GM12878 (cell line): ENCODE measurements at regions not wholly inside any gene's neighbourhood (a gene's known extent, or its start where the extent isn't known, plus 50 kb on each side); places are given as distances from the start of the nearest gene placed in this dataset.

Source experiments
- ATAC-seq: fragments of 200-7000 bp; cut with Tn5 transposase; 3 replicates; pipeline ENCODE4 v1.9.1; 2020; ENCODE audit warnings: mild to moderate bottlenecking, moderate library complexity
- BruUV-seq: library from RNA; stranded (reverse); fragments of 400-500 nt; replicated peaks from 2 replicates; lab custom pipeline; 2021; lab: Mats Ljungman, UMichigan
- CTCF ChIA-PET: fragments of 300-600 bp; sonication (Branson Sonifier 250); formaldehyde crosslinking; extraction: SDS; loops from one replicate; lab custom pipeline; 2021; ENCODE audit warnings: inconsistent platforms; lab: Yijun Ruan, JAX
- POLR2A ChIA-PET: fragments of 350-600 bp; formaldehyde crosslinking; extraction: SDS; loops from one replicate; lab custom pipeline; 2021; ENCODE audit warnings: inconsistent platforms; lab: Charles Lee
- RAD21 ChIA-PET: fragments of 300-600 bp; sonication (Branson Sonifier 250); formaldehyde crosslinking; loops from one replicate; lab custom pipeline; 2023; ENCODE audit warnings: antibody characterized with exemption; ENCODE audit not compliant: unreplicated experiment; lab: Charles Lee
- SMC1A ChIA-PET: fragments of 300-600 bp; sonication (Branson Sonifier 250); formaldehyde crosslinking; loops from one replicate; lab custom pipeline; 2023; ENCODE audit not compliant: unreplicated experiment, uncharacterized antibody; lab: Charles Lee
- DNase-seq: peaks from one replicate; pipeline ENCODE4 v3.0.0-alpha.2; 2011; ENCODE audit warnings: low read depth, low spot score
- FAIRE-seq: peaks from 3 replicates; lab custom pipeline; 2011; peaks lifted over from hg19 to GRCh38; lab: Jason Lieb, UNC
- H2AFZ ChIP-seq: 2 replicates; pipeline ENCODE4 v1.6.0; 2011; ENCODE audit warnings: low read depth, low read length, control low read depth; ENCODE audit not compliant: control insufficient read depth
- H3K27ac ChIP-seq: 2 replicates; pipeline ENCODE4 v1.5.1; 2011; ENCODE audit warnings: control low read depth; ENCODE audit not compliant: control insufficient read depth, insufficient read depth
- H3K27me3 ChIP-seq, 2 experiments: replicated peaks in 1 of 2; 2 replicates each; pipeline versions ENCODE4 v1.6.0 to v1.6.1; 2011; ENCODE audit warnings: low read length in 1 of 2; ENCODE audit not compliant: control insufficient read depth in 2 of 2, insufficient read depth in 2 of 2
- H3K36me3 ChIP-seq, 2 experiments: 2 replicates each; pipeline ENCODE4 v1.5.1; 2011; ENCODE audit warnings: low read length in 1 of 2; ENCODE audit not compliant: control insufficient read depth in 2 of 2, insufficient read depth in 2 of 2
- H3K4me1 ChIP-seq: 2 replicates; pipeline ENCODE4 v1.6.1; 2011; ENCODE audit warnings: mild to moderate bottlenecking, low read length, moderate library complexity, mixed read lengths; ENCODE audit not compliant: control insufficient read depth, insufficient read depth
- H3K4me2 ChIP-seq: 2 replicates; pipeline ENCODE4 v1.6.0; 2011; ENCODE audit warnings: control low read depth; ENCODE audit not compliant: control insufficient read depth, insufficient read depth
- H3K4me3 ChIP-seq: fragments of 200-600 bp; sonication (generic); 2 replicates; pipeline ENCODE4 v1.5.1; 2016
- H3K79me2 ChIP-seq: 2 replicates; pipeline ENCODE4 v1.6.0; 2011; ENCODE audit warnings: low read length; ENCODE audit not compliant: control insufficient read depth, insufficient read depth
- H3K9ac ChIP-seq: 2 replicates; pipeline ENCODE4 v1.8.0; 2011; ENCODE audit warnings: low read length, control low read depth, mixed read lengths; ENCODE audit not compliant: control insufficient read depth, insufficient read depth
- H3K9me3 ChIP-seq: replicated peaks from 3 replicates; pipeline ENCODE4 v1.5.1; 2011; ENCODE audit warnings: mild to moderate bottlenecking, low read length; ENCODE audit not compliant: control insufficient read depth, insufficient read depth
- H4K20me1 ChIP-seq: 2 replicates; pipeline ENCODE4 v1.6.0; 2011; ENCODE audit not compliant: control insufficient read depth, insufficient read depth
- FOXM1 ChIP-seq: IDR thresholded peaks from 2 replicates; pipeline ENCODE4 v1.6.1; 2012; ENCODE audit warnings: low read depth, mild to moderate bottlenecking, inconsistent platforms, low read length, moderate library complexity
- IRF4 ChIP-seq: IDR thresholded peaks from 2 replicates; pipeline ENCODE4 v1.6.1; 2011; ENCODE audit warnings: low read depth, low read length
- KAT2A ChIP-seq: conservative IDR thresholded peaks from 2 replicates; pipeline ENCODE4 v1.6.1; 2011; ENCODE audit warnings: low read depth, low read length; ENCODE audit not compliant: control insufficient read depth
- NR2F1 ChIP-seq: fragments of 450-650 bp; conservative IDR thresholded peaks from 2 replicates; pipeline ENCODE4 v1.6.1; 2017; ENCODE audit warnings: mild to moderate bottlenecking
- POLR2AphosphoS5 ChIP-seq: IDR thresholded peaks from 2 replicates; pipeline ENCODE4 v1.6.1; 2011; ENCODE audit warnings: mild to moderate bottlenecking, low read length, inconsistent platforms
- SMC3 ChIP-seq: IDR thresholded peaks from 2 replicates; pipeline ENCODE4 v1.6.1; 2011; ENCODE audit warnings: low read length, improper control_type of control experiment, borderline replicate concordance
- SP1 ChIP-seq: IDR thresholded peaks from one replicate; pipeline ENCODE4 v1.6.1; 2011; ENCODE audit warnings: low read depth, low read length
- ZNF274 ChIP-seq: IDR thresholded peaks from one replicate; pipeline ENCODE4 v1.8.0; 2011; ENCODE audit not compliant: insufficient read length, insufficient read depth
- ZNF384 ChIP-seq: IDR thresholded peaks from 2 replicates; pipeline ENCODE4 v1.6.1; 2012; ENCODE audit warnings: low read depth, mild to moderate bottlenecking, low read length, improper control_type of control experiment, borderline replicate concordance
- WGBS: methylation state at CpG from one replicate; pipeline ENCODE4 v1.1.6; 2016; ENCODE audit warnings: low lambda C conversion rate; ENCODE audit not compliant: insufficient replicate concordance, insufficient coverage; ENCODE audit errors: missing lambda C conversion rate; 5-methylcytosine and 5-hydroxymethylcytosine counted together
- in situ Hi-C: fragments of 300-500 bp; cut with MboI; formaldehyde crosslinking; loops from 9 replicates; pipeline ENCODE4 v1.14.3; 2018; ENCODE audit warnings: mixed read lengths
- intact Hi-C: fragments of 100-400 bp; cut with micrococcal nuclease; formaldehyde crosslinking; loops from one replicate; pipeline ENCODE4 v1.14.2; 2022; ENCODE audit not compliant: unreplicated experiment
- TF ChIP-seq, protein P1 (sequence below): fragments of 450-650 bp; IDR thresholded peaks from 2 replicates; pipeline ENCODE4 v1.6.1; 2014; ENCODE audit warnings: mild to moderate bottlenecking
- TF ChIP-seq, protein P2 (sequence below): IDR thresholded peaks from 2 replicates; pipeline ENCODE4 v1.6.1; 2012; ENCODE audit warnings: low read depth, low read length, improper control_type of control experiment
- TF ChIP-seq, protein P3 (sequence below): IDR thresholded peaks from 2 replicates; pipeline ENCODE4 v1.6.1; 2012; ENCODE audit warnings: mild to moderate bottlenecking, low read depth, low read length
- TF ChIP-seq, protein P4 (sequence below): fragments of 450-650 bp; IDR thresholded peaks from 2 replicates; pipeline ENCODE4 v1.6.1; 2017; ENCODE audit warnings: mild to moderate bottlenecking, low read depth, inconsistent platforms; ENCODE audit not compliant: poor library complexity, severe bottlenecking
- TF ChIP-seq, protein P5 (sequence below): fragments of 450-650 bp; IDR thresholded peaks from 2 replicates; pipeline ENCODE4 v1.6.1; 2017; ENCODE audit warnings: mild to moderate bottlenecking, moderate library complexity

DNA sequence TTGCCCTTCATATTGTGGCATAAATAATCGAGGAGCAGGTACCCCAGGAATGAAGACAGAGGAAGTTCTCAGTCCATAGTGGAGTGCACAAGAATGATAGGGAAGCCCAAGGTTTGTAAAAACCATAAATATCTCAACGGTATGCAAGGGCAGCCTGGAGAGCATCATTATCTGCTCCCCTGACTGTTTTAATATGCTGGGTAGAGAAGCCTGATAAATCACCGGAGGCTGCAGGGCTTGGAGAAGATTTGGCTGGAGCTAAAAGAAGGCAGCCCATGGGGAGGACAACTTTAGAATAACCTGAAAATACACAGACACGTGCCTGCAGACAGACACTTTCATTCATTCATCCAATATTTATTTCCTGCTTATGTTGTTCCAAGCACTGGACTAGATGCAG lies 205.2 kb upstream of the RPL38 start:
- H3K4me3 ChIP-seq = no peak overlapping the region
- ChIA-PET SMC1A (no interaction called here), CTCF (interaction anchor here (1.0 to 1.2 kb wide), 4 partner anchors 11 to 568 kb away, joined by 3 to 4 read pairs (median 3); no protein-coding TSS in a partner anchor), POLR2A (no interaction called here), RAD21 (no interaction called here)
- H4K20me1 ChIP-seq = no peaks in the 10 kb centered on the region
- DNase-seq (no peak), FAIRE-seq (no peak), ATAC-seq (no peak)
- no peak overlapping the region for H2AFZ ChIP-seq
- no TSS peak for BruUV-seq
- WGBS = 16% methylated on average over 4 of the region's 4 CpGs
- intact Hi-C loops (loop anchor here (10.0 kb wide), 1 partner anchor 177 kb away; no protein-coding TSS in a partner anchor), in situ Hi-C loops (no loop called here)
- H3K9me3 ChIP-seq = no peaks in the 10 kb centered on the region
- no peak overlapping the region for H3K9ac ChIP-seq
- H3K79me2 ChIP-seq = no peaks in the 10 kb centered on the region
- no peak overlapping the region for H3K27ac ChIP-seq
- H3K27me3 ChIP-seq = no peaks in the 10 kb centered on the region; a peak in 1 of 4 replicates
- no peaks in the 10 kb centered on the region for H3K4me1 ChIP-seq
- H3K4me2 ChIP-seq = no peak overlapping the region
- H3K36me3 ChIP-seq = no peaks in the 10 kb centered on the region
- TF ChIP-seq POLR2AphosphoS5 (no peak), SP1 (no peak), IRF4 (no peak), ZNF384 (no peak), KAT2A (no peak), SMC3 (no peak), FOXM1 (no peak), ZNF274 (no peak), NR2F1 (no peak)
- TF ChIP-seq, protein P1, sequence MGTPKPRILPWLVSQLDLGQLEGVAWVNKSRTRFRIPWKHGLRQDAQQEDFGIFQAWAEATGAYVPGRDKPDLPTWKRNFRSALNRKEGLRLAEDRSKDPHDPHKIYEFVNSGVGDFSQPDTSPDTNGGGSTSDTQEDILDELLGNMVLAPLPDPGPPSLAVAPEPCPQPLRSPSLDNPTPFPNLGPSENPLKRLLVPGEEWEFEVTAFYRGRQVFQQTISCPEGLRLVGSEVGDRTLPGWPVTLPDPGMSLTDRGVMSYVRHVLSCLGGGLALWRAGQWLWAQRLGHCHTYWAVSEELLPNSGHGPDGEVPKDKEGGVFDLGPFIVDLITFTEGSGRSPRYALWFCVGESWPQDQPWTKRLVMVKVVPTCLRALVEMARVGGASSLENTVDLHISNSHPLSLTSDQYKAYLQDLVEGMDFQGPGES = no peak
- TF ChIP-seq, protein P2, sequence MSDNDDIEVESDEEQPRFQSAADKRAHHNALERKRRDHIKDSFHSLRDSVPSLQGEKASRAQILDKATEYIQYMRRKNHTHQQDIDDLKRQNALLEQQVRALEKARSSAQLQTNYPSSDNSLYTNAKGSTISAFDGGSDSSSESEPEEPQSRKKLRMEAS = no peak
- TF ChIP-seq, protein P3, sequence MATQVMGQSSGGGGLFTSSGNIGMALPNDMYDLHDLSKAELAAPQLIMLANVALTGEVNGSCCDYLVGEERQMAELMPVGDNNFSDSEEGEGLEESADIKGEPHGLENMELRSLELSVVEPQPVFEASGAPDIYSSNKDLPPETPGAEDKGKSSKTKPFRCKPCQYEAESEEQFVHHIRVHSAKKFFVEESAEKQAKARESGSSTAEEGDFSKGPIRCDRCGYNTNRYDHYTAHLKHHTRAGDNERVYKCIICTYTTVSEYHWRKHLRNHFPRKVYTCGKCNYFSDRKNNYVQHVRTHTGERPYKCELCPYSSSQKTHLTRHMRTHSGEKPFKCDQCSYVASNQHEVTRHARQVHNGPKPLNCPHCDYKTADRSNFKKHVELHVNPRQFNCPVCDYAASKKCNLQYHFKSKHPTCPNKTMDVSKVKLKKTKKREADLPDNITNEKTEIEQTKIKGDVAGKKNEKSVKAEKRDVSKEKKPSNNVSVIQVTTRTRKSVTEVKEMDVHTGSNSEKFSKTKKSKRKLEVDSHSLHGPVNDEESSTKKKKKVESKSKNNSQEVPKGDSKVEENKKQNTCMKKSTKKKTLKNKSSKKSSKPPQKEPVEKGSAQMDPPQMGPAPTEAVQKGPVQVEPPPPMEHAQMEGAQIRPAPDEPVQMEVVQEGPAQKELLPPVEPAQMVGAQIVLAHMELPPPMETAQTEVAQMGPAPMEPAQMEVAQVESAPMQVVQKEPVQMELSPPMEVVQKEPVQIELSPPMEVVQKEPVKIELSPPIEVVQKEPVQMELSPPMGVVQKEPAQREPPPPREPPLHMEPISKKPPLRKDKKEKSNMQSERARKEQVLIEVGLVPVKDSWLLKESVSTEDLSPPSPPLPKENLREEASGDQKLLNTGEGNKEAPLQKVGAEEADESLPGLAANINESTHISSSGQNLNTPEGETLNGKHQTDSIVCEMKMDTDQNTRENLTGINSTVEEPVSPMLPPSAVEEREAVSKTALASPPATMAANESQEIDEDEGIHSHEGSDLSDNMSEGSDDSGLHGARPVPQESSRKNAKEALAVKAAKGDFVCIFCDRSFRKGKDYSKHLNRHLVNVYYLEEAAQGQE = no peak
- TF ChIP-seq, protein P4, sequence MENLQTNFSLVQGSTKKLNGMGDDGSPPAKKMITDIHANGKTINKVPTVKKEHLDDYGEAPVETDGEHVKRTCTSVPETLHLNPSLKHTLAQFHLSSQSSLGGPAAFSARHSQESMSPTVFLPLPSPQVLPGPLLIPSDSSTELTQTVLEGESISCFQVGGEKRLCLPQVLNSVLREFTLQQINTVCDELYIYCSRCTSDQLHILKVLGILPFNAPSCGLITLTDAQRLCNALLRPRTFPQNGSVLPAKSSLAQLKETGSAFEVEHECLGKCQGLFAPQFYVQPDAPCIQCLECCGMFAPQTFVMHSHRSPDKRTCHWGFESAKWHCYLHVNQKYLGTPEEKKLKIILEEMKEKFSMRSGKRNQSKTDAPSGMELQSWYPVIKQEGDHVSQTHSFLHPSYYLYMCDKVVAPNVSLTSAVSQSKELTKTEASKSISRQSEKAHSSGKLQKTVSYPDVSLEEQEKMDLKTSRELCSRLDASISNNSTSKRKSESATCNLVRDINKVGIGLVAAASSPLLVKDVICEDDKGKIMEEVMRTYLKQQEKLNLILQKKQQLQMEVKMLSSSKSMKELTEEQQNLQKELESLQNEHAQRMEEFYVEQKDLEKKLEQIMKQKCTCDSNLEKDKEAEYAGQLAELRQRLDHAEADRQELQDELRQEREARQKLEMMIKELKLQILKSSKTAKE = no peak
- TF ChIP-seq, protein P5, sequence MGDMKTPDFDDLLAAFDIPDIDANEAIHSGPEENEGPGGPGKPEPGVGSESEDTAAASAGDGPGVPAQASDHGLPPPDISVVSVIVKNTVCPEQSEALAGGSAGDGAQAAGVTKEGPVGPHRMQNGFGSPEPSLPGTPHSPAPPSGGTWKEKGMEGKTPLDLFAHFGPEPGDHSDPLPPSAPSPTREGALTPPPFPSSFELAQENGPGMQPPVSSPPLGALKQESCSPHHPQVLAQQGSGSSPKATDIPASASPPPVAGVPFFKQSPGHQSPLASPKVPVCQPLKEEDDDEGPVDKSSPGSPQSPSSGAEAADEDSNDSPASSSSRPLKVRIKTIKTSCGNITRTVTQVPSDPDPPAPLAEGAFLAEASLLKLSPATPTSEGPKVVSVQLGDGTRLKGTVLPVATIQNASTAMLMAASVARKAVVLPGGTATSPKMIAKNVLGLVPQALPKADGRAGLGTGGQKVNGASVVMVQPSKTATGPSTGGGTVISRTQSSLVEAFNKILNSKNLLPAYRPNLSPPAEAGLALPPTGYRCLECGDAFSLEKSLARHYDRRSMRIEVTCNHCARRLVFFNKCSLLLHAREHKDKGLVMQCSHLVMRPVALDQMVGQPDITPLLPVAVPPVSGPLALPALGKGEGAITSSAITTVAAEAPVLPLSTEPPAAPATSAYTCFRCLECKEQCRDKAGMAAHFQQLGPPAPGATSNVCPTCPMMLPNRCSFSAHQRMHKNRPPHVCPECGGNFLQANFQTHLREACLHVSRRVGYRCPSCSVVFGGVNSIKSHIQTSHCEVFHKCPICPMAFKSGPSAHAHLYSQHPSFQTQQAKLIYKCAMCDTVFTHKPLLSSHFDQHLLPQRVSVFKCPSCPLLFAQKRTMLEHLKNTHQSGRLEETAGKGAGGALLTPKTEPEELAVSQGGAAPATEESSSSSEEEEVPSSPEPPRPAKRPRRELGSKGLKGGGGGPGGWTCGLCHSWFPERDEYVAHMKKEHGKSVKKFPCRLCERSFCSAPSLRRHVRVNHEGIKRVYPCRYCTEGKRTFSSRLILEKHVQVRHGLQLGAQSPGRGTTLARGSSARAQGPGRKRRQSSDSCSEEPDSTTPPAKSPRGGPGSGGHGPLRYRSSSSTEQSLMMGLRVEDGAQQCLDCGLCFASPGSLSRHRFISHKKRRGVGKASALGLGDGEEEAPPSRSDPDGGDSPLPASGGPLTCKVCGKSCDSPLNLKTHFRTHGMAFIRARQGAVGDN = no peak
